ENCODE measurements at regions not wholly inside any gene's neighbourhood (a gene's known extent, or its start where the extent isn't known, plus 50 kb on each side); places are given as distances from the start of the nearest gene placed in this dataset.

- Mint-ChIP-seq H3K9me3 (peaks cover 4 to 17% of the 10 kb centered on the region in 2 donors), H3K27me3 (no peaks in the 10 kb centered on the region), H3K4me1 (ENCODE audit: low read depth in 2 of 2) (no peaks in the 10 kb centered on the region), H3K4me3 (no peak overlapping the region), H3K36me3 (ENCODE audit: insufficient read depth) (no peaks in the 10 kb centered on the region), H3K27ac (no peak overlapping the region)
- no peak for ATAC-seq (replicated peaks)
- DNase-seq: no peak
Observed at GRCh38 chr11:21893565-21893867, 299.4 kb upstream of the ANO5 start.

DNA sequence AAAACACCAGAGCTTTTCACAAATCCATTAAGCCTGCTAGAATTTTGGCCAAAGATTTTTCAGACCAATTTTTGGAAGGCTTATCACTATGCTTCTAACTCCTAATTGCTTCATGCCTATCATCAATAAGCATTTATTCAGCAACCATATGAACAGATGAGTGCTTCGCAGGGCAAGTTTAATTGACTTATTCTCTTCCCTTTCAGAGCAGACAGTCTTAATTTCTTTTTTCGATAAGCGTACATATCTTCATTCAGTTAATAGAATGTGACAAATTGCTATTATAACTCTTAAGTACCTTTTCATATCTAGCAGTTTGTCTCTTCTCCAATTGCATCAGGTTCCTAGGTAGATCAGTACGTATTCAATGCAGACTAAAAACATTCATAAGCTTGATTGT is 298.4 kb upstream of the ANO5 start:
- Mint-ChIP-seq H3K27me3 (no peaks in the 10 kb centered on the region), H3K4me1 (ENCODE audit: low read depth in 2 of 2) (no peaks in the 10 kb centered on the region), H3K36me3 (ENCODE audit: insufficient read depth) (no peaks in the 10 kb centered on the region), H3K9me3 (peaks cover 4 to 17% of the 10 kb centered on the region in 2 donors), H3K27ac (no peak overlapping the region), H3K4me3 (no peak overlapping the region)
- ATAC-seq (replicated peaks) (no peak), DNase-seq (no peak)

DNA sequence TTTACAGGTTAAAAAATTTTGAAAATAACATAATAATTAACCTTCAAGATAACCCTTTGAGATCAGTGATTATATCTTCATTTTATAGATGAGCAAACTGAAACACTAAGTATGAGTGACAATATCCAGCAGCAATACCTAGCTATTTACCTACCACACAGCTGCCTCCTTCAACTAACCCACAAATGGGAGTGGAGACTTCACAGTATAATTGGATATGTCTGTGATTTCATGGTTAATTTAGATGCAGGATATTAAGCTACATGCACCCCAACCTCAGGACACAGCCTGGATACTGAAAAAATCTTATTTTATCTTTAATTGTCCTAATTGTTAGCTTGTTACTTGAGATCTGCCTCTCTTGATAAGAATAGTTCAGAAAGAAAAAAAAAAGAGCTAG is 297.2 kb upstream of the ANO5 start:
- peaks cover 4 to 10% of the 10 kb centered on the region in 2 donors for H3K9me3 Mint-ChIP-seq
- no peaks in the 10 kb centered on the region for H3K36me3 Mint-ChIP-seq (ENCODE audit: insufficient read depth)

GRCh38 chr11:21896216-21896615 is 296.7 kb upstream of the ANO5 start:
- no peak overlapping the region for H3K4me3 Mint-ChIP-seq
- no peak overlapping the region for H3K27ac Mint-ChIP-seq
- no peak for DNase-seq
- H3K36me3 Mint-ChIP-seq (ENCODE audit: insufficient read depth): no peaks in the 10 kb centered on the region
- H3K27me3 Mint-ChIP-seq: no peaks in the 10 kb centered on the region
- H3K9me3 Mint-ChIP-seq: peaks cover 2 to 7% of the 10 kb centered on the region in 2 donors
- ATAC-seq (replicated peaks): no peak
- no peaks in the 10 kb centered on the region for H3K4me1 Mint-ChIP-seq (ENCODE audit: low read depth in 2 of 2)

More for the DNA sequence above, 297.2 kb upstream of the ANO5 start:
- H3K27me3 Mint-ChIP-seq: no peaks in the 10 kb centered on the region
- DNase-seq (no peak), ATAC-seq (replicated peaks) (no peak)
- no peak overlapping the region for H3K27ac Mint-ChIP-seq
- no peak overlapping the region for H3K4me3 Mint-ChIP-seq
- no peaks in the 10 kb centered on the region for H3K4me1 Mint-ChIP-seq (ENCODE audit: low read depth in 2 of 2)

DNA sequence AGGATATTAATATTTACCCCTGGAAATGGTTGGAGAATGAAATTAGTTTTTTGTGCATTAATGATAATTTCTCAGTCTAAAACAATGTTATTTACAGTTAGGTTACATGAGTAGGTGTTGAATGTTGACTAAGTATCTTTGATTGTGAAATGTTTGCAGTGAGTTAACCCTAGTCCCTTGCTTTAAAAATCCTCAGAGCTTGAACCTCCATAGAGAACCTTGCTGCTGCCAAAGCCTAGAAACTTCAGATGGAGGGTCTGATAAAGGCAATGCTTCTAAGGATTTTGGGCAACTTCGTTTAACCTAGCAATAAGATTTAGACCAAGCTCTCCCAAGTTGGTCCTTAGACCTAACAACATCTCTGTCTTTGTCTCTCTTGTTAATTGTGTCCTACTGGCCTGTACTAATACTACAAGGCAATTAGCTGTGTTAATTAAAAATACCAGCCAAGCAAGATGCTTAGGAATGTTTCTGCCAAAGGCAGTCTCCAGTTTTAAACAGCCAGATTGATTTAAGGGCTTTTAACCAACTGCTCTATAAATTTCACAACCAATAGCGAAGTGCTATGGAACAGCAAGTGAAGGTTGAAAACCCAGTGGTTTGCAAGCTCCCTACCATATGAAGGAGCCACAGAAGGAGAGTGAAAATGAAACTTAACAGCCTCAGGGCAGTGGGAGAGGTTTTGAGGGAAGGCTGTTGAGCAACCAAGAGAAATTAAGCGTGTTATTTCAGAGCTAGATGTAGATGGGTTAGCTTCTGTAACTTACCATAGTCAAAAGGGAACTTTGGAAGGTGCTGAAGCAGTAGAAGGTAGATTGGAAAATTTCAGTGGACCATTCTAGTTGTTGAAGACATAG is 295.9 kb upstream of the ANO5 start:
- H3K36me3 Mint-ChIP-seq (ENCODE audit: insufficient read depth): no peaks in the 10 kb centered on the region
- peaks cover 4 to 7% of the 10 kb centered on the region in 2 donors for H3K9me3 Mint-ChIP-seq
- H3K27ac Mint-ChIP-seq: no peak overlapping the region
- no peaks in the 10 kb centered on the region for H3K4me1 Mint-ChIP-seq (ENCODE audit: low read depth in 2 of 2)
- DNase-seq (no peak), ATAC-seq (replicated peaks) (no peak)
- H3K4me3 Mint-ChIP-seq: no peak overlapping the region
- no peaks in the 10 kb centered on the region for H3K27me3 Mint-ChIP-seq

DNA sequence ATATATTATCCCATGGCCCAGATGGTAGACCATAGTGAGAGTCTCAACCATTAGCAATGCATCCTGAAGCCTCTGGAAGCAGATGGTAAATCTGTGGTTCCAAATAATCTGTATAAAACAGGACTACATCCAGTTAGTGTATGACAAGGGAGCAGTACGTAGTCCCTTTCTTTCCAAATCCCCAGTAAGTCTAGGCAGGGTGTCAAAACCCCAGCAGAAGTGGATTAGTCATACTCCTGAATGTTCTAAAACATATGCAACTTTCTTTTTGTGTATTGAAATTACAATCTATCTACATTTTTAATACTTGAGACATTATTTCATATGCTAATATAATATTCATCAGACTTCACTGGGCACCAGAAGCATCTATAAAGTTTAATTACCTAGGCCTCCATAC is 295.1 kb upstream of the ANO5 start:
- ATAC-seq (replicated peaks): no peak
- Mint-ChIP-seq H3K9me3 (peaks cover 2 to 14% of the 10 kb centered on the region in 2 donors), H3K27ac (no peak overlapping the region), H3K36me3 (ENCODE audit: insufficient read depth) (no peaks in the 10 kb centered on the region), H3K27me3 (no peaks in the 10 kb centered on the region), H3K4me1 (ENCODE audit: low read depth in 2 of 2) (no peaks in the 10 kb centered on the region), H3K4me3 (no peak overlapping the region)
- DNase-seq: no peak

- peaks cover 10 to 19% of the 10 kb centered on the region in 2 donors for H3K9me3 Mint-ChIP-seq
- H3K4me1 Mint-ChIP-seq (ENCODE audit: low read depth in 2 of 2): no peaks in the 10 kb centered on the region
- H3K27ac Mint-ChIP-seq: no peak overlapping the region
- H3K4me3 Mint-ChIP-seq: no peak overlapping the region
- ATAC-seq (replicated peaks) (no peak), DNase-seq (no peak)
- no peaks in the 10 kb centered on the region for H3K27me3 Mint-ChIP-seq
- H3K36me3 Mint-ChIP-seq (ENCODE audit: insufficient read depth): no peaks in the 10 kb centered on the region
Observed at GRCh38 chr11:21908211-21908610, 284.7 kb upstream of the ANO5 start.

- Mint-ChIP-seq H3K36me3 (ENCODE audit: insufficient read depth) (no peaks in the 10 kb centered on the region), H3K9me3 (peaks cover 11 to 17% of the 10 kb centered on the region in 2 donors), H3K27me3 (no peaks in the 10 kb centered on the region), H3K4me1 (ENCODE audit: low read depth in 2 of 2) (no peaks in the 10 kb centered on the region), H3K27ac (no peak overlapping the region), H3K4me3 (no peak overlapping the region)
- DNase-seq (no peak), ATAC-seq (replicated peaks) (no peak)
Observed at GRCh38 chr11:21909145-21909544, 283.7 kb upstream of the ANO5 start.

- no peak for DNase-seq
- Mint-ChIP-seq H3K27me3 (no peaks in the 10 kb centered on the region), H3K9me3 (peaks cover 11 to 19% of the 10 kb centered on the region in 2 donors), H3K4me1 (ENCODE audit: low read depth in 2 of 2) (no peaks in the 10 kb centered on the region), H3K4me3 (no peak overlapping the region), H3K36me3 (ENCODE audit: insufficient read depth) (no peaks in the 10 kb centered on the region), H3K27ac (no peak overlapping the region)
- no peak for ATAC-seq (replicated peaks)
Observed at GRCh38 chr11:21911061-21911460, 281.8 kb upstream of the ANO5 start.

DNA sequence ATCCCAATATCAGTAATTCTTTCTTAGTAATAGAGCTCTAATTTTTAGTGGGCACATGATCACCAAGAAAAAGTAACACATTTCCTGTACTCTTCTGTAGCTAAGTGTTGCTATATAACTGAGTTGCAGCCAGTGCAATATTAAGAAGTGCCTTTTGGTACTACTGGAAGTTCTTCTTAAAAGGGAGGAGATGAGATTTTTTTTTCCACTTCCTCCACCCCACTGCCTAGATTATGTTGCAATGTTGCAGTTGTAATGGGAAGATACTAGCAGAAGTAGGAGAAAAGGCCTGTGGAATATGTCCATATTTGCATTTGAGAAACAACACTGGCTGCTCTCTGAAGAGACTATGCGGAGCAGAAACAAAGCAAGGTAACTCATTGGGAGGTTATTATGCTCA is 280.6 kb upstream of the ANO5 start:
- Mint-ChIP-seq H3K4me1 (ENCODE audit: low read depth in 2 of 2) (no peaks in the 10 kb centered on the region), H3K9me3 (peaks cover 11 to 19% of the 10 kb centered on the region in 2 donors), H3K4me3 (no peak overlapping the region), H3K27me3 (no peaks in the 10 kb centered on the region), H3K27ac (no peak overlapping the region), H3K36me3 (ENCODE audit: insufficient read depth) (no peaks in the 10 kb centered on the region)
- DNase-seq: no peak
- ATAC-seq (replicated peaks): no peak

DNA sequence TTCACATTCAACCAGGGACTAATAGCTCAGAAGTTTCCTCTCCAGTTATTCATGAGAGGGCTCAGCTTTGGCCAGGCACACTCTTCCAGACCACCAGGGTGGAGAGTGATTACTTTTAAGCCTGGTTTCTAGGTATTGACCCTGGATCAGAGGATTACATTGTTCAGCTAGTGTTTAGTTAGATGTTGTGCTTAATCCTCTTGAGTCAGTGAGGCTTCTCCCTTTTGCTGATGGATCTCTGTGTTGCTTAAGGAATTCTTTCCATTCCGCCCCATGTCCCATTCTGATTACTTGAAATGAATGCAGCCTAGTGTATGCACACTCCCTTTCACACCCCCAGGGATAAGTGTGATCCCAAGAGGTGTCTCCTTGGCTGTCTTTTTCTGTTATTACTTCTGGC is 271.7 kb upstream of the ANO5 start:
- DNase-seq: no peak
- Mint-ChIP-seq H3K27ac (no peak overlapping the region), H3K36me3 (ENCODE audit: insufficient read depth) (no peaks in the 10 kb centered on the region), H3K27me3 (no peaks in the 10 kb centered on the region), H3K4me1 (ENCODE audit: low read depth in 2 of 2) (no peaks in the 10 kb centered on the region), H3K9me3 (peaks cover 6 to 7% of the 10 kb centered on the region in 2 donors), H3K4me3 (no peak overlapping the region)
- no peak for ATAC-seq (replicated peaks)

DNA sequence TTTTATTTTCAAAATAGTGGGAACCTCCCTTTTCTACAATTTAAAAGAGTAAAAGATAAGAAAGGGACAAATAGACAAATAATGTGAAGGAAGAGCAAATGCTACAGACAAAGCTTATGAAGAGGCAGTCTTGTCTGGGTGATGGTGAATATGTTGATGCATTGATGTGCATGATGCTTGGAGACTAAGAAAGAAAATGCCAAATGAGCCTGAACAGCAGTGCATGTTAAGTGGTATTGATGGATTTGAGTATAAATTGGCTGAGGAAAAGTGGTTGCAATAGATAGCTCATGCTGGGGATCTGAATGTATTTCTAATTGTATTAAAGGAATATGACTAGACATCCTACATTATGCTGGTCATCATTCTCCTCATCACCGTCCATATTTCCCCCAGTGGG is 268.6 kb upstream of the ANO5 start:
- ATAC-seq (replicated peaks) (no peak), DNase-seq (no peak)
- Mint-ChIP-seq H3K9me3 (peaks cover 6 to 7% of the 10 kb centered on the region in 2 donors), H3K27ac (no peak overlapping the region), H3K4me3 (no peak overlapping the region), H3K36me3 (ENCODE audit: insufficient read depth) (no peaks in the 10 kb centered on the region), H3K27me3 (no peaks in the 10 kb centered on the region), H3K4me1 (ENCODE audit: low read depth in 2 of 2) (no peaks in the 10 kb centered on the region)

DNA sequence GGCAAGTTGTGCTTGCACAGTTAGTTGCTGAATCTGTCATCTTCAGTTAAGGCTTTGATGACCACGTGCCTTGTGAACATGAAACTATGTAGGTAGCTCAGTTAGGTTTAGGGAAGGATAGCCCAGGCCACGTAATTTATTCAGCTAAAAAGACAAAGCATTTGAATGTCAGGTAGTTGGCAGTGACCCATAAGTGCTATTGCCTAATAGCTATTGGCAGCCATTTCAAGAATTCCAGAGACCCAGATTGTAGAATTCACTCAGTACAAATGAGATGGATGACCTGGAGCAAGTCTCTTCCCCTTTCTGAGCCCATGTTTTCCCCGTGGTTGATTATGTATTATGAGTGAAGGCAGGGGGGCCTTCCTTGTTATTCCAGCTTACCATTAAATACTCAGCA is 265.3 kb upstream of the ANO5 start:
- peaks cover 4 to 15% of the 10 kb centered on the region in 2 donors for H3K9me3 Mint-ChIP-seq
- H3K4me1 Mint-ChIP-seq (ENCODE audit: low read depth in 2 of 2): no peaks in the 10 kb centered on the region
- DNase-seq (no peak), ATAC-seq (replicated peaks) (no peak)
- no peak overlapping the region for H3K4me3 Mint-ChIP-seq
- no peaks in the 10 kb centered on the region for H3K27me3 Mint-ChIP-seq
- H3K27ac Mint-ChIP-seq: no peak overlapping the region
- no peaks in the 10 kb centered on the region for H3K36me3 Mint-ChIP-seq (ENCODE audit: insufficient read depth)

DNA sequence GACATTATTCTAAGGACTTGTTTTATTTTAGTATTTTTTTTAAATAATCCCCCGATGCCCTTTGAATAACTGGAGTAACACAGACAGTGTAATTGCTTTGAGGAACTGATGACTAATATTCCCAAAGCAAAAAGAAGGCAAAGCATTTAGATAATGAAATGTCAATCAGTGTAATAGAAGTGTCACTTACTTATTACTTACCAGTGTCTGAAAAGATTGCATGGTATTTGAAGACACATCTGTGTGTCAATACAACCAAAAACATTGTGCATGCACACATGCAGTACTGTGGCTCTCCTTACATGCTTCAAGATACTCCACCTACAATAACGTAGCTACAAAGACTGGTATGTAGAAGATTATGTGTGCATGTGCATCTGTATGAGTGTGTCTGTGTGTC is 264.0 kb upstream of the ANO5 start:
- no peak overlapping the region for H3K27ac Mint-ChIP-seq
- H3K4me3 Mint-ChIP-seq: no peak overlapping the region
- peaks cover 4 to 8% of the 10 kb centered on the region in 2 donors for H3K9me3 Mint-ChIP-seq
- no peaks in the 10 kb centered on the region for H3K36me3 Mint-ChIP-seq (ENCODE audit: insufficient read depth)
- H3K27me3 Mint-ChIP-seq: no peaks in the 10 kb centered on the region
- no peaks in the 10 kb centered on the region for H3K4me1 Mint-ChIP-seq (ENCODE audit: low read depth in 2 of 2)
- no peak for DNase-seq
- ATAC-seq (replicated peaks): no peak

All from effector memory CD8-positive, alpha-beta T cell (primary cell).